Thoracic aorta (tissue), 2 donors: ENCODE measurements at regions not wholly inside any gene's neighbourhood (a gene's known extent, or its start where the extent isn't known, plus 50 kb on each side); places are given as distances from the start of the nearest gene placed in this dataset.

Experiments used
- ATAC-seq: fragments of 150-250 bp; one replicate; pipeline ENCODE4 v1.8.0; 2017; ENCODE audit warnings: low read depth; ENCODE audit not compliant: insufficient number of reproducible peaks, low FRiP score
- DNase-seq: peaks from one replicate; pipeline ENCODE4 v3.0.0-alpha.2; 2020; ENCODE audit warnings: low spot score
- H3K27ac ChIP-seq, 2 donors: fragments of 200-600 bp; sonication (generic); 1 replicate in 1 of 2; 2 replicates in 1 of 2; pipeline ENCODE4 v1.5.1; 2016; ENCODE audit warnings: mild to moderate bottlenecking in 2 of 2, moderate library complexity in 2 of 2
- H3K27me3 ChIP-seq: fragments of 200-600 bp; sonication (generic); replicated peaks from 2 replicates; pipeline ENCODE4 v1.6.0; 2016; ENCODE audit warnings: mild to moderate bottlenecking; ENCODE audit not compliant: insufficient read depth
- H3K36me3 ChIP-seq: fragments of 200-600 bp; sonication (generic); one replicate; pipeline ENCODE4 v1.5.1; 2016
- H3K4me1 ChIP-seq, 2 donors: fragments of 200-600 bp; sonication (generic); 1 replicate in 1 of 2; 2 replicates in 1 of 2; pipeline versions ENCODE4 v1.5.1 to v1.6.0; 2016; ENCODE audit warnings: low read depth in 2 of 2, mild to moderate bottlenecking in 1 of 2; ENCODE audit not compliant: control insufficient read depth in 1 of 2
- H3K4me3 ChIP-seq: fragments of 200-600 bp; sonication (generic); 2 replicates; pipeline ENCODE4 v1.5.1; 2016; ENCODE audit warnings: mild to moderate bottlenecking
- H3K9me3 ChIP-seq: fragments of 200-600 bp; sonication (generic); 2 replicates; pipeline ENCODE4 v1.5.1; 2016
- CTCF ChIP-seq: fragments of 200-600 bp; sonication (generic); IDR thresholded peaks from one replicate; pipeline ENCODE4 v1.5.1; 2019; ENCODE audit warnings: antibody characterized with exemption

- ATAC-seq = no peak
- TF ChIP-seq CTCF = no peak
Measured at GRCh38 chr12:65565601-65566560, 258.4 kb upstream of the HMGA2 start.

GRCh38 chr12:65566751-65567150 lies 257.5 kb upstream of the HMGA2 start:
- TF ChIP-seq CTCF = no peak
- Histone ChIP-seq H3K4me1 (no peaks in the 10 kb centered on the region), H3K27ac (no peak overlapping the region), H3K36me3 (no peaks in the 10 kb centered on the region), H3K27me3 (no peaks in the 10 kb centered on the region), H3K9me3 (no peaks in the 10 kb centered on the region), H3K4me3 (no peak overlapping the region)
- DNase-seq (no peak), ATAC-seq (no peak)

More at GRCh38 chr12:65565601-65566560, 258.4 kb upstream of the HMGA2 start:
- no peaks in the 10 kb centered on the region for H3K4me1 ChIP-seq
- no peak overlapping the region for H3K27ac ChIP-seq
- H3K27me3 ChIP-seq = no peaks in the 10 kb centered on the region
- no peak overlapping the region for H3K4me3 ChIP-seq
- no peak for DNase-seq
- no peaks in the 10 kb centered on the region for H3K36me3 ChIP-seq
- H3K9me3 ChIP-seq = no peaks in the 10 kb centered on the region

DNA sequence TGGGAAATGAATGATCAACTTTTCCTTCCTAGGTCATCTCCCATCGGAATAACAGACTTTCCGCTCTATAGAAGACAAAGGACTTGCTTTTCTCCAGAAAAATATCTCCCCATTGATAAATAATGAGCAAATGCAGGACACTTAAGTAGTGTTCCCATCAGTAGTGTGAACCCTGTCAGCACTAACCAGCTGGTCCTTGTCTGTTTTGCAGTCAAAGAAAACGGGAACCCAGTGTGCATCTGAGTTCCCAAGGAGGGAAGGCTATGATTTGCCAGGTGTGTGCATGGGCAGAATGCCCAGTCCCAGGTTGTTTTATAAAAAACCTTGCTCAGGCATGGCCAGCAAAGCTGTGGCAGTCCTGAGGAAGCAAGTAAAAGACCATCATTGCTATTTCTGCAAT lies 256.5 kb upstream of the HMGA2 start:
- no peaks in the 10 kb centered on the region for H3K27me3 ChIP-seq
- DNase-seq (no peak), ATAC-seq (no peak)
- no peaks in the 10 kb centered on the region for H3K4me1 ChIP-seq
- no peak for TF ChIP-seq CTCF
- H3K4me3 ChIP-seq = no peak overlapping the region
- H3K27ac ChIP-seq = no peak overlapping the region
- H3K9me3 ChIP-seq = no peaks in the 10 kb centered on the region
- H3K36me3 ChIP-seq = no peaks in the 10 kb centered on the region

DNA sequence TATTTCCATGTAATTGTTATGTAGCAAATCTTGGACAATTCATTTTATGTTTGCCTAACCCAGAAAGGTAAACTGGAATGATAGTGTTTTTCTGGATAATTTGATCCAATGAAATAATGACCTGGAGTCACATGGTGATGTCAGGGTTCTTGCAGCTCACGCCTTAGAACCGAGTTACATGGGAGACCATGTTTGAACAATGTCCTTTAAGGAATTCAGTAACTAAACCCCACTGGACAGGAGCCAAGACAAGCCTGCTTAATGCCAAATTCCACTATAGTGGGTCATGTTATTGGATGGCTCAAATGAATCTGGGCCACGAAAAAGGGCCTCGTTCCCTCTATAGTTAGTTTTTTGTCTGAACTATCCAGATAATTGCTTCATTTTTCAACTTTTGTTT lies 255.8 kb upstream of the HMGA2 start:
- Histone ChIP-seq H3K27ac (no peak overlapping the region), H3K36me3 (no peaks in the 10 kb centered on the region), H3K4me3 (no peak overlapping the region), H3K27me3 (no peaks in the 10 kb centered on the region), H3K9me3 (no peaks in the 10 kb centered on the region), H3K4me1 (no peaks in the 10 kb centered on the region)
- DNase-seq (no peak), ATAC-seq (no peak)
- no peak for TF ChIP-seq CTCF

DNA sequence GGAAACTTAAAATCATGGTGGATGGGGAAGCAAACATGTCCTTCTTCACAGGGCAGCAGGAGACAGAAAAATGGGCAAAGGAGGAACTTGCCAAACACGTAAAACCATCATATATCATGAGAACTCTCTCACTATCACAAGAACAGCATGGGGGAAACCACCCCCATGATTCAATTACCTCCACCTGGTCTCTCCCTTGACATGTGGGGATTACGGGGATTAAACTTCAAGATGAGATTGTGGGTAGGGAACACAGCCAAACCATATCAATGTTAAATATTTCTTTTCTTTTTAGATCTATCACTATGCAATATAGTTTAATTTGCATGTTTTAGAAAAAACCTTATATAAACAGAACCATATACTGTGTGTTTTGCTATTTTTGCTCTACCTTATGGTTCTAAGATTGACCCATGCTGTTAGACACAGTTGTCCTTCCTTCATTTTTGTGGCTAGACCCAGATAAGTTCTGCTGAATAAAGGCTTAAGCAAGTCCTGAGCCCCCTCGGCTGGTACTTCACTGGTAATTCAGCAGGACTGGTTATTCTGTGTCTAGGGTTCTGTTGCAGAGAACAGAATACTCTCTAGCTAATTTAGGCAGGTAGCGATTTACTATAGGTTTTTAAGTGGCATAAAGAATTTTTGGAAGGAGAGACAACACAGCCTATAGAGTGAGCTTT lies 253.7 kb upstream of the HMGA2 start:
- ATAC-seq (no peak), DNase-seq (no peak)
- Histone ChIP-seq H3K27me3 (no peaks in the 10 kb centered on the region), H3K4me3 (no peak overlapping the region), H3K36me3 (no peaks in the 10 kb centered on the region), H3K9me3 (peaks cover 8% of the 10 kb centered on the region), H3K4me1 (no peaks in the 10 kb centered on the region), H3K27ac (no peak overlapping the region)
- TF ChIP-seq CTCF = no peak
